ENCODE measurements at regions not wholly inside any gene's neighbourhood (a gene's known extent, or its start where the extent isn't known, plus 50 kb on each side); places are given as distances from the start of the nearest gene placed in this dataset.
"Not testable (repeated sequence)": the region's sequence is repeated elsewhere in the genome, so short reads cannot be mapped to it uniquely, and the experiment has no call there.

DNA sequence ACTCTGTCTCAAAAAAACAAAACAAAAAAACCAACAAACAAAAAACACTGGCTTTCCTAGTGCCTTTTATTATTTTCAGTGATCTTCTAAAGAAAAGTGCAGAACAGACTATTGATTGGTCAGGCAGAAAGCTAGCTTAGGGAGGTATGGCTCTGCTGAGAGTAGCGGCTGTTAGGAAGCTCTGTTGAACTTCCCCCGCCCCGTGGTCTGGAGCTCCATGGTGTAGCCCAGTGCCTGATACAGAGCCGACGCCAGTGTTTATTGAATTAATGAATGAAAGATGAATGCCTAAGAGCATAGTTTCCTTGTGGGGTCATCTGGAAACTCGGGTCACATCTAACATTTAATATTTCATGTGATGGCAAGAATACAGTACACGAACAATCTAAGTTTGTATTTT lies 90.5 kb upstream of the ARMC3 start:
- no peak overlapping the region for H3K4me3 Mint-ChIP-seq
- no peaks in the 10 kb centered on the region for H3K36me3 Mint-ChIP-seq (ENCODE audit: insufficient read depth)
- no peaks in the 10 kb centered on the region for H3K9me3 Mint-ChIP-seq
- peaks cover 11 to 17% of the 10 kb centered on the region in 2 donors for H3K27me3 Mint-ChIP-seq
- DNase-seq = no peak
- H3K27ac Mint-ChIP-seq = no peak overlapping the region
- no peak for ATAC-seq (replicated peaks)
- H3K4me1 Mint-ChIP-seq (ENCODE audit: low read depth in 2 of 2) = peaks cover 2 to 8% of the 10 kb centered on the region in 2 donors

DNA sequence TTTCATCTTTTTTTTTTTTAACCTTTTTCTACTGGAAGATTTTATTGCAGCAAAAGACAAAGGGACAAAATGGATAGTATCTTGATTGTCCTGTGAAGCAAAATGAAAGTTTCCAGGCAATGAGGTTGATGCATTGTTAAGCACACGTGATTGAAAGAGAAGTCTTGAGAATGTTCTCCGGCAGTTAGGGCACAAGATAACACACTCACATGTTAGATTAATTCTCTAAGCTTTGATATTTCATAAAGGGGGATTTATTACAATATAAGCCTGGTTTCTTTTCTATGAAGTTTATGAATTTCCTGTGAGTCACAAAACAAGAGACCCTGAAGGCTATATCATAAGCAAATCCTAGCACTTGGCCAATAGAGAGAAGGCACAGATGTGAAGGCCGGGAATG lies 93.4 kb upstream of the ARMC3 start:
- Mint-ChIP-seq H3K4me3 (no peak overlapping the region), H3K27ac (no peak overlapping the region), H3K27me3 (peaks cover 7 to 11% of the 10 kb centered on the region in 2 donors), H3K9me3 (no peaks in the 10 kb centered on the region), H3K4me1 (ENCODE audit: low read depth in 2 of 2) (peaks cover 2 to 8% of the 10 kb centered on the region in 2 donors), H3K36me3 (ENCODE audit: insufficient read depth) (no peaks in the 10 kb centered on the region)
- ATAC-seq (replicated peaks) = no peak
- DNase-seq = no peak

DNA sequence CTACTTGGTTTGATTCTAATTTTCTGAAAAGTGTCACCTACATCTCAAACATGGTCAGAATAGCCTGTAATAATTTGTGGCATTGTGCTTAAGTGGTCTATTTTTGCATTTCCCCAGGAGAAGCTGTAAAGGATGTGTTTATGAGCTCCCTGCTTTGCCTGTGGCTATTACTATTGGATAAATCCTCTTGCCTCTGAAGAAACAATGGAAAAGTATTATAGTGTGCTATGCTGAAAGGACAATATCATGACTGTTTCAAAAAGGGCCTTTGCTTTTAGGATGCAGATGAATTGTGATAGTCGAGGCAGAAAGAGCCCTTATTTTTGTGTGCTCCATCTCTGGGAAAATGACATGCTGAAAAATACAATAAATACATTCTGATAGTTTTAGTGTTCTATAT lies 94.1 kb upstream of the ARMC3 start:
- no peaks in the 10 kb centered on the region for H3K9me3 Mint-ChIP-seq
- peaks cover 6 to 8% of the 10 kb centered on the region in 2 donors for H3K27me3 Mint-ChIP-seq
- H3K4me3 Mint-ChIP-seq = no peak overlapping the region
- ATAC-seq (replicated peaks) (no peak), DNase-seq (no peak)
- H3K4me1 Mint-ChIP-seq (ENCODE audit: low read depth in 2 of 2) = peaks cover 2 to 8% of the 10 kb centered on the region in 2 donors
- no peak overlapping the region for H3K27ac Mint-ChIP-seq
- H3K36me3 Mint-ChIP-seq (ENCODE audit: insufficient read depth) = no peaks in the 10 kb centered on the region

DNA sequence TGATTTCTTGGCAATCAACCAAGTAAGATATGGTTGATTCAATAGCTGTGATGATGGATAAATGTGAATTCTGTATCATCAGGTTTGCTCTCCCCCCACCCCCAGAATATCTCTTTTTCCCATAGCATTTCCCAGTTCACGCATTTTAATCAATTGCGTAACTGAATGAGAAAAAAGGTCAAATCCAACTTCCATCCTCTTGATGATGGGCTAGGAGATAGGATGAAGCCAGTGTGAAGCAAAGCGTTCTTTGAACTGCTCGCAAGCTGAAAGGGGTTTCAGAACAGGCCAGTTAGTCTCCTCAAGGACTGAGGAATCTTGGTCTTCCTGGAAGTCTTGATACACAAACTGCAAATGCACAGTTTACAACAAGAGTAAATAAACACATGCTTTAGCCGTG lies 94.5 kb upstream of the ARMC3 start:
- Mint-ChIP-seq H3K9me3 (no peaks in the 10 kb centered on the region), H3K4me3 (no peak overlapping the region), H3K27me3 (peaks cover 6 to 8% of the 10 kb centered on the region in 2 donors), H3K27ac (no peak overlapping the region), H3K4me1 (ENCODE audit: low read depth in 2 of 2) (peaks cover 2 to 8% of the 10 kb centered on the region in 2 donors), H3K36me3 (ENCODE audit: insufficient read depth) (no peaks in the 10 kb centered on the region)
- DNase-seq (no peak), ATAC-seq (replicated peaks) (no peak)

DNA sequence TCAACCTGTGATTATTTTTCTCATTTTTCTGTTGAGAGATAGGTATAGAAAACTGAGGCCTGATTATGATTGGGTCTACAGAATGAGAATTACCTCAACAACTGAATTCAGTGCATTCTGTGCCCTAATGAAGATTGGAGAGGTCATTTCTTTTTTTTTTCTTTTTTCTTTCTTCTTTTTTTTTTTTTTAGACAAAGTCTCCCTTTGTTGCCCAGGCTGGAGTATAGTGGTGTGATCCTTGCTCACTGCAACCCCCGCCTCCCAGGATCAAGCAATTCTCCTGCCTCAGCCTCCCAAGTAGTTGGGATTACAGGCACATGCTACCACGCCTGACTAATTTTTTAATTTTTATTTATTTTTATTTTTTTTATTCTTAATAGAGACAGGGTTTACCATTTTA lies 95.0 kb upstream of the ARMC3 start:
- DNase-seq = no peak
- no peak overlapping the region for H3K27ac Mint-ChIP-seq
- no peak for ATAC-seq (replicated peaks)
- no peaks in the 10 kb centered on the region for H3K9me3 Mint-ChIP-seq
- H3K36me3 Mint-ChIP-seq (ENCODE audit: insufficient read depth) = no peaks in the 10 kb centered on the region
- H3K27me3 Mint-ChIP-seq = peaks cover 6 to 8% of the 10 kb centered on the region in 2 donors
- peaks cover 2 to 5% of the 10 kb centered on the region in 2 donors for H3K4me1 Mint-ChIP-seq (ENCODE audit: low read depth in 2 of 2)
- H3K4me3 Mint-ChIP-seq = no peak overlapping the region

DNA sequence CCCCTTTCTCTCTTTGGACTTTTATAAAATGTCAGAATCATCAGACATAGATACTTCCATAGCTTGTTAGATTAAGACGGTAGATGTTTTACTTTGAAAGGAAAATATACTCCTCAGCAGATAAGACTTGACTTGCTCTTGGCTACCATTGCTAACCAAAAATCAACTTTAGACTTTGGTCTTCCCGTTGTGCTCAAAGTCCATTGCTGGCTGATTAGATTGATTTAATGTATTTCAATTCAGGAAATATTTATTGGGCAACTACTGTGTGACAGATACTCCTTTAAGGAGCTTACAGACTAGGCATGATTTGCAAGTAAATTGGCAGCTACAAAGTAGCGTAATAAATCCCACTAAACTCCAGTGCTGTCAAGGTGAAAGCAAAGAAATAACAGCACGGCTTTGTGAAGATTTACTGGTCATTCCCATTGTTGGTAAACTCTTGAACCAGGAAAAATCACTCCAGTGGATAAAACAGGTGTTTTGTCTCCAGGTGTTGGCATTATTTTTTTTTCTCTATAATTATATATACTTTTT lies 95.7 kb upstream of the ARMC3 start:
- Mint-ChIP-seq H3K36me3 (ENCODE audit: insufficient read depth) (no peaks in the 10 kb centered on the region), H3K4me1 (ENCODE audit: low read depth in 2 of 2) (peaks cover 0 to 2% of the 10 kb centered on the region in 2 donors), H3K27ac (no peak overlapping the region), H3K4me3 (no peak overlapping the region), H3K27me3 (peaks cover 6 to 8% of the 10 kb centered on the region in 2 donors), H3K9me3 (no peaks in the 10 kb centered on the region)
- DNase-seq (no peak), ATAC-seq (replicated peaks) (no peak)

DNA sequence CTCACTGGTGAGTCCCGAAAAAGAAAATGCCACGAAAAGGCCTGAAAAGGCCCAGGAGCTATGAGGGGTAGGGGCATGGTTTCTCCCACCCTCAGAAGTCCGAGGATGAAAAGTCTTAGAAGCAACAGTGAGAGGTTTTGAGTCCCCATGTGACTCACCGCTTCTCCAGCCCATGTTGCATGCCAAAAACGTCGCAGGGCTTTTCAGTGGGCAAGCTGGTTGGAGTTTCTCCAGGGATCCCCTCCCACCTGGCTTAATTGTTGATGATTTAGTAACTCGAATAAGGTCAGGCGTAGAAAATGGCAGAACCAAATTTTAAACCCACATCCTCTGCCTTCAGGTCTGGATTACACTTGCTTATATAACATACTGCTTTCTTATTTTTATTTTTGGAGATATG lies 96.3 kb upstream of the ARMC3 start:
- H3K4me1 Mint-ChIP-seq (ENCODE audit: low read depth in 2 of 2) = peaks cover 0 to 2% of the 10 kb centered on the region in 2 donors
- DNase-seq (no peak), ATAC-seq (replicated peaks) (no peak)
- no peak overlapping the region for H3K27ac Mint-ChIP-seq
- no peaks in the 10 kb centered on the region for H3K9me3 Mint-ChIP-seq
- peaks cover 3 to 7% of the 10 kb centered on the region in 2 donors for H3K27me3 Mint-ChIP-seq
- H3K4me3 Mint-ChIP-seq = no peak overlapping the region
- H3K36me3 Mint-ChIP-seq (ENCODE audit: insufficient read depth) = no peaks in the 10 kb centered on the region

DNA sequence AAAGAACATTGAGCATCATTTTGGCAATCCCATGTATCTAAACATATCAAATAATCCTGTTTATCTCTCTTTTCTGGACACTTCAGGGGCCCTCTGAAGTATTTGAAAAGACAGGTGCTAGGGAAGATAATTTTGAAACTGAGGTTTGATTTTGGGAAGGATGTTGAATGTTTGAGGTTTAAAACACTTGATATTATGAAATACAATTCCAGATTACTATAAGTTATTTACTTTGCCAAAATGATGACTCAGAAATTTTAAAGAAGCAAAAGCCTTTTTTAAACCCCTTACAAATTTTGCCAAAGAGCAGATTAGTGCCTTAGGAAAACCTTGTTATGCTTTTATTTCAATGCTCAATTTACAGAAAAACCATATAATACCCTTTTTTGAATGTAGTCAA lies 99.1 kb upstream of the ARMC3 start:
- H3K27me3 Mint-ChIP-seq = peaks cover 5 to 12% of the 10 kb centered on the region in 2 donors
- not testable (repeated sequence) for H3K27ac Mint-ChIP-seq; ATAC-seq (replicated peaks); H3K4me1 Mint-ChIP-seq (ENCODE audit: low read depth in 2 of 2); H3K4me3 Mint-ChIP-seq; DNase-seq; H3K36me3 Mint-ChIP-seq (ENCODE audit: insufficient read depth); H3K9me3 Mint-ChIP-seq

DNA sequence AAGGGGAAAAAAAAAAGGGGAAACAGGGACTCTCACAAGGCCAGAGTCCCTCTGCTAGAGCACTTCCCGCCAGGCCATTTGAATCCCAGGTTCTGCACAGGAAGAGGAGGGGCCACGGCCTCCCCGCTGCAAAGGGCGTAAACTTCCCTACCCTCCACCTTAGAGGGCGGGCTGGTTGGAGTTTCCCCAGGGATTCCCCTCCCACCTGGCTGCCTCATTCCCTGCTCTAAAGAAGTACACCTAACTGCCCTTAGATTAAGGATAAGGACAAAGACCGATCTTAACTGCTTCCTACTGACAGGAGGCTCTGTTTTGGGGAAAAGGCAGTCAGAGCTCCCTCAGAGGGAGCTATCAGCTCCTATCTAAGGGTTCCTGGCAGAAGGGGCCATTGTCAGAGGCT lies 102.0 kb upstream of the ARMC3 start:
- Mint-ChIP-seq H3K27me3 (peaks cover 5 to 12% of the 10 kb centered on the region in 2 donors), H3K4me1 (ENCODE audit: low read depth in 2 of 2) (no peaks in the 10 kb centered on the region), H3K9me3 (no peaks in the 10 kb centered on the region), H3K4me3 (no peak overlapping the region), H3K36me3 (ENCODE audit: insufficient read depth) (no peaks in the 10 kb centered on the region), H3K27ac (no peak overlapping the region)
- DNase-seq = no peak
- no peak for ATAC-seq (replicated peaks)

DNA sequence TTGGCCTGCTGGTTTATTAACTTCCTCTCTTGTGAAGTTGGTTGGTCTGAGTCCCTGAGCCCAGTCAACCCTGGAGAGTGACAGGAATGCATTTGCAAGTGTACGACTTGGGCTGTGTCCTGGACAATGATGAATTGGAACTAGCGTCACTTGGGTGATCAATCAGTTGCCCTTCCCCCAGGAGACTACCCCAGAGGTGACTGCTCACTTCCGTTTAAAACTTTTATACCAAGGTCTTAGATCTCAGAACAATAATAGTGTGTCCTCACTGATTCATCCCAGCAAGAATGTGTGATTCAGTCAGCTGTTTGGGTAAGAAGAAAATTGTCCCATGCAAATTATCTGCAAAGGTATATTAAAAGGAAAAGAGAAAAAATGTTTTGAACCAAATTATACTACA lies 102.9 kb upstream of the ARMC3 start:
- H3K27me3 Mint-ChIP-seq = peaks cover 5 to 12% of the 10 kb centered on the region in 2 donors

DNA sequence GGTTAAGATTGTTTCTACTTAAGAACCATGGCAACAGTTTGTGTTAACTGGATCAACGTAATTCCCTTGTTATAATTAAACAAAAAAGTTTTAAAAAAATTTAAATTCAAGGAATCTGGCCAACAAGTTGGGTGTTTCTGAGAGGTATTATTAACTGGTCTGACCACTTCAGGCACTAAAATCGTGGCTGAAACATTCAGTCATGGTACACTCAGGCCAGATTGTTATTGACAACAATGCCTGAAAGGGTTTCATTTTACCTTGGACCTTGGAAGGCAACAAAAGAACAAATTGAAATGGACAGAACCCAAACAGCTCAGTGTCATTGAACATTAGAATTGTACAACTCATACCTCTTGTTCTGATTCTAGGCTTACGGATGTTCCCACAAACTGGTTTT lies 103.3 kb upstream of the ARMC3 start:
- H3K9me3 Mint-ChIP-seq = no peaks in the 10 kb centered on the region
- H3K27ac Mint-ChIP-seq = no peak overlapping the region
- H3K36me3 Mint-ChIP-seq (ENCODE audit: insufficient read depth) = no peaks in the 10 kb centered on the region
- DNase-seq (no peak), ATAC-seq (replicated peaks) (no peak)
- no peak overlapping the region for H3K4me3 Mint-ChIP-seq
- H3K27me3 Mint-ChIP-seq = peaks cover 5 to 12% of the 10 kb centered on the region in 2 donors
- H3K4me1 Mint-ChIP-seq (ENCODE audit: low read depth in 2 of 2) = no peaks in the 10 kb centered on the region

More for the DNA sequence above, 102.9 kb upstream of the ARMC3 start:
- DNase-seq = no peak
- no peaks in the 10 kb centered on the region for H3K36me3 Mint-ChIP-seq (ENCODE audit: insufficient read depth)
- no peak overlapping the region for H3K4me3 Mint-ChIP-seq
- no peaks in the 10 kb centered on the region for H3K4me1 Mint-ChIP-seq (ENCODE audit: low read depth in 2 of 2)
- H3K9me3 Mint-ChIP-seq = no peaks in the 10 kb centered on the region
- H3K27ac Mint-ChIP-seq = no peak overlapping the region
- no peak for ATAC-seq (replicated peaks)

DNA sequence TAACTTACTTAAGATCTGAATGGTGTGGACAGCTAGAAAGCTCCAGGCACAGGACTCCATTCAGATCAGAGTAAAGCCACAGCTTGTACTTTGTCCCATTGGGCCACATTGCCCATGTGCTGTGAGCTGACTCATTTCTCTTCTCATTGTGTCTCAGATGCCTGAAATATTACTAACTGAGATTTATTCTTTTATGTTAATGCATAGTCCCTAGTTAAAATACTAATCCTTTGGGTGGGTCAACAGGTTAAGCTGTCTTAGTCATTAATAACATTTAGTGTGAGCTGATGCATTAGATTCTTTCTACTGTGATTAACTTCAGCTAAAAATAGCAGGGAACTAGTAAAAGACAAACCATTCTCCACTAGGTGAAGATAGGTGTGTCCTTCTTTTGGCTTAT lies 104.7 kb upstream of the ARMC3 start:
- Mint-ChIP-seq H3K27ac (no peak overlapping the region), H3K27me3 (peaks cover 5 to 12% of the 10 kb centered on the region in 2 donors), H3K36me3 (ENCODE audit: insufficient read depth) (no peaks in the 10 kb centered on the region), H3K9me3 (no peaks in the 10 kb centered on the region), H3K4me1 (ENCODE audit: low read depth in 2 of 2) (no peaks in the 10 kb centered on the region), H3K4me3 (no peak overlapping the region)
- ATAC-seq (replicated peaks) (no peak), DNase-seq (no peak)

DNA sequence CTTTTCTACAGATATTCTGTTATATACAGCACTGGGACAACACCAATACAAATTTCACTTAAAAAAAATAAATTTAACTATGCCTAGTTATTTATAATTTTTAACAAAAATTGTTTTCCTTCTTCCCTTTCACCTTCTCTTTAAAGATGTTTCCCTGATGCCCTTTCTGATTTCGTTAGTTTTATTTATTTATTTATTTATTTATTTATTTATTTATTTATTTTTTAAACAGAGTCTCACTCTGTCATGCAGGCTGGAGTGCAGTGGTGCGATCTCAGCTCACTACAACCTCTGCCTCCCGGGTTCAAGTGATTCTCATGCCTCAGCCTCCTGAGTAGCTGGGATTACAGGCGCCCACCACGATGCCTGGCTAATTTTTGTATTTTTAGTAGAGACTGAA lies 105.9 kb upstream of the ARMC3 start:
- H3K27ac Mint-ChIP-seq; H3K9me3 Mint-ChIP-seq; H3K36me3 Mint-ChIP-seq (ENCODE audit: insufficient read depth); H3K4me3 Mint-ChIP-seq; H3K4me1 Mint-ChIP-seq (ENCODE audit: low read depth in 2 of 2); DNase-seq; ATAC-seq (replicated peaks): not testable (repeated sequence)
- H3K27me3 Mint-ChIP-seq = peaks cover 5 to 12% of the 10 kb centered on the region in 2 donors

DNA sequence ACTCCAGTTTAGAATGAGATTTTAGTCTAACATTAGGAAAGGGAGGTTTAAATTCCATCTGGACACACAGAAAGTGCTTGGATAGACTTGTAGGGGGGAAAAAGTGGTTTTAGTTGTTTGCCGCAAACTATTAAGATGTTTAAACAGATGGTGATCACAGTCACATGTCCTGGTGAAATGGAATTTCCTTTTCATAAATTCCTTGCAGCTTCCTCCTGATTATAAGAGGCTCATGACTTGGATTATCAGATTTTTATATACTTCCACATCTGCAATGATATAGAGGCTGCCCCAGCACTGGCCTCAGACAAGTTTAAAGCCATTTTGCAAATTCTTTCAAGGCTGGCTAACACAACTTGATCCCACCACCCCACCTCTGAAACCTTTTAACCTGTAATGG lies 106.4 kb upstream of the ARMC3 start:
- ATAC-seq (replicated peaks) = no peak
- H3K36me3 Mint-ChIP-seq (ENCODE audit: insufficient read depth) = no peaks in the 10 kb centered on the region
- H3K9me3 Mint-ChIP-seq = no peaks in the 10 kb centered on the region
- H3K27me3 Mint-ChIP-seq = peaks cover 5 to 10% of the 10 kb centered on the region in 2 donors
- no peak for DNase-seq
- no peak overlapping the region for H3K4me3 Mint-ChIP-seq
- H3K4me1 Mint-ChIP-seq (ENCODE audit: low read depth in 2 of 2) = peaks cover 2 to 3% of the 10 kb centered on the region in 2 donors
- no peak overlapping the region for H3K27ac Mint-ChIP-seq

DNA sequence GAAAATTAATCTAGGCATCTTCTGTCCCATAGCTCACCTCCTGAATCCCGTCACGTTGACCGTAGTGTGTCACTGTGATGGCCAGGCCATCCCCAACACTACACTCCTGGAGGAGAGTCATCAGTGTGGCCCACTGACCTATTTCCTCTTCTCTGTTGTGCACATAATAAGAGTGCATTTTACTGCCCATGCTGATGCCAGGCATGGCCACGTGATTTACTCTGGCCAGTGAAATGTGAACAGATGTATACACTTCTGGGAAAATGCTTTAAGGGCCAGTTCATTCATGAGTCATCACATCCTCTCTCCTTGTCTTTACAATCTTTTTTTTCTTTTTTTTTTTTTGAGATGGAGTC lies 101.9 kb upstream of the PIP4K2A start:
- Mint-ChIP-seq H3K4me1 (ENCODE audit: low read depth in 2 of 2) (peaks cover 3 to 5% of the 10 kb centered on the region in 2 donors), H3K4me3 (no peak overlapping the region), H3K27me3 (no peaks in the 10 kb centered on the region), H3K9me3 (no peaks in the 10 kb centered on the region), H3K36me3 (ENCODE audit: insufficient read depth) (no peaks in the 10 kb centered on the region), H3K27ac (no peak overlapping the region)
- ATAC-seq (replicated peaks) = no peak
- DNase-seq = no peak

Measured in effector memory CD8-positive, alpha-beta T cell (primary cell).